ENCODE measurements at regions not wholly inside any gene's neighbourhood (a gene's known extent, or its start where the extent isn't known, plus 50 kb on each side); places are given as distances from the start of the nearest gene placed in this dataset.

GRCh38 chr4:96519291-96519690 is 679.4 kb downstream of the PDHA2 start:
- in situ Hi-C loops (cut with HindIII; ENCODE audit: low sequenced_read_pairs): no loop called here

DNA sequence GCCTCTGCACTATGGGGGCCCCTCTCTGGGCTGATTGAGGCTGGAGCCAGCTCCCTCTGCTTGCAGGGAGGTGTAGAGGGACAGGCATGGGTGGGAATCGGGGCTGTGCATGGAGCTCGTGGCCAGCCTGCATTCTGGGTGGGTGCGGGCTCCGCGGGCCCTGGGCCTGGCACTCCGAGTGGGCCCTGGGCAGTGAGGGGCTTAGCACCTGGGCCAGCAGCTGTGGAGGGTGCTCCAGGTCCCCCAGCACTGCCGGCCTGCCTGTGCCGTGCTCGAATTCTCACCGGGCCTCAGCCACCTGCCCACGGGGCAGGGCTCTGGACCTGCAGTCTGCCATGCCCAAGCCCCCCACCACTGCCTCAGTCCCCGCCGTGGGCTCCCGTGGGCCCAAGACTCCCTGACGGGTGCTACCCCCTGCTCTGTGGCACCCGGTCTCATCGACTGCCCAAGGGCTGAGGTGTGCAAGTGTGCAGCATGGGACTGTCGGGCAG is 681.2 kb downstream of the PDHA2 start:
- in situ Hi-C loops (cut with HindIII; ENCODE audit: low sequenced_read_pairs): no loop called here

- in situ Hi-C loops (cut with HindIII; ENCODE audit: low sequenced_read_pairs): no loop called here
Measured at GRCh38 chr4:96523611-96524010, 683.7 kb downstream of the PDHA2 start.

GRCh38 chr4:96524311-96524875 is 684.5 kb downstream of the PDHA2 start:
- in situ Hi-C loops (cut with HindIII; ENCODE audit: low sequenced_read_pairs): no loop called here

DNA sequence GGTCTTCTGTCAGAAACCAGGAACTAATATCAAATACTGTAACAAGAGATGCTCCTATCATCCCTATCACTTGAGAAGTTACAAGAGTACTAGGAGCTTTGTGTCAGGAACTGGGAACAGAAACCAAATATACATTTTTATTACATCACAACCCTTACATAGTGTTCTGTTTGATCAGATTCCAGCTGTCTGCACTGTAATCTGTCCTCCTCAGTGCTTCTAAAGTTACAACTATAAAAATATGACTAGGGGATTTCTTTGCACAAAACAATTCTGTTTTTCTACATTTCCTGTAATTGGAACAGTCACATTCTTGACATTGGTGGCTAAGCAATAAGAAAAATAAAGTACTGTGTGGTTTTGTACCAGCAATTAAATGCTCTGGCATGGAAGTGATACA is 686.0 kb downstream of the PDHA2 start:
- in situ Hi-C loops (cut with HindIII; ENCODE audit: low sequenced_read_pairs): no loop called here

GRCh38 chr4:96526625-96527024 is 686.7 kb downstream of the PDHA2 start:
- in situ Hi-C loops (cut with HindIII; ENCODE audit: low sequenced_read_pairs): no loop called here

DNA sequence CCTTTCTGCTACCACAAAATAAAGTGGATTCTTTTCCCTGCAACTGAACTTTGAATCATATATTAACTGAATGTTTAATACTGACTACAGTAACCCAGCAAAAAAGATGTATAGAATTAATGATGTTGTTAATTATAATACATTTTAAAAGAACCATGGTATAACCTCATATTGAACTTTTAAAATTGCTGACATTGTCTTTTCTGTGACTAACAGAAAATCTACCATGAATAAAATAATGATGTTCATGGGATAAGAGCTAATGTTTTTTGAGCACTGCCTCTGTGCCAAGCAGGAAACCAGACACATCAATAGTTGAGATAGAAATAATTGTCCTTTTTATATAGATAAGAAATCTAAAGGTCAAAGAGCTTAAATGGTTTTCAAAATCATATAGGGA is 691.9 kb downstream of the PDHA2 start:
- in situ Hi-C loops (cut with HindIII; ENCODE audit: low sequenced_read_pairs): no loop called here

GRCh38 chr4:96543346-96543745 is 703.5 kb downstream of the PDHA2 start:
- in situ Hi-C loops (cut with HindIII; ENCODE audit: low sequenced_read_pairs): no loop called here

- in situ Hi-C loops (cut with HindIII; ENCODE audit: low sequenced_read_pairs): no loop called here
Measured at GRCh38 chr4:96558466-96558865, 718.6 kb downstream of the PDHA2 start.

- in situ Hi-C loops (cut with HindIII; ENCODE audit: low sequenced_read_pairs): no loop called here
Measured at GRCh38 chr4:96566755-96567154, 726.9 kb downstream of the PDHA2 start.

GRCh38 chr4:96585304-96585703 is 745.4 kb downstream of the PDHA2 start:
- in situ Hi-C loops (cut with HindIII; ENCODE audit: low sequenced_read_pairs): no loop called here

- in situ Hi-C loops (cut with HindIII; ENCODE audit: low sequenced_read_pairs): no loop called here
Measured at GRCh38 chr4:96593422-96593821, 753.5 kb downstream of the PDHA2 start.

DNA sequence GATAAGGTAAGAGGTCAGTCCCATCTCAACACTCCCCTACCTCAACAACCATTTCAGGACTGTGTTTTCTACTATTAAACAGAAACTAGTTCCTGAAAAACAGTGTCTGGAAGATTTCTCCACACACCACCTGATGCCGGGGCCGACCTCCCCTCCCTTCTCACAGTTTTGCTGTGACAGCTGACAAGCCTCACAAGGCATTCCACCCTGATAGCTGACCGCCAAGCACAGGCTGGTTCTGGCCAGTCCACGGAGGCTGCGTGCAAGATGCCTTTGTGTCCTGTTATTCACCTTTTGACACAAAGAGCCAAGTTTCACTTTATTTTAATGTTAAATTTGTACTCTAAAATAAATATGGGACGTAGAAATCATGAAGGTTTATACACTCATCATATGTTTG is 758.6 kb downstream of the PDHA2 start:
- in situ Hi-C loops (cut with HindIII; ENCODE audit: low sequenced_read_pairs): no loop called here

- in situ Hi-C loops (cut with HindIII; ENCODE audit: low sequenced_read_pairs): no loop called here
Measured at GRCh38 chr4:96599752-96600151, 759.9 kb downstream of the PDHA2 start.

DNA sequence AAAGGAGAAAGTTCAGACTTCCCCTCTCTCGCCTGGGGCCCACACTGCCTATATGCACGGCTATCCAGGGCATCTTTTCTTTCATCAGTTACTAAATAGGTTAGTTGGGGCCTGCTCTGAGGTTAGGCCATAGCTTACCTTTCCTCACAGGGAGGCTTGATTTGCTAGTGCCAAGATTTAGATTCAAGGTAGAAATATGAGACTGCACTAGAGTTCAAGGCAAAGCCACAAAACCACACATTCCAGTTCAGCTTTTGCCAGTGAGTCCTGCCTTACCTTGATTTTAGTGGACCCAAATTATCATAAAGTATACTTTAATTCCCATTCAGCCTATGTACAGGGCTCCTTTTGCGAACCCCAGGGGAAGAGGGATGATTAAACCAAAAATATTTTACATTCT is 762.8 kb downstream of the PDHA2 start:
- in situ Hi-C loops (cut with HindIII; ENCODE audit: low sequenced_read_pairs): no loop called here

DNA sequence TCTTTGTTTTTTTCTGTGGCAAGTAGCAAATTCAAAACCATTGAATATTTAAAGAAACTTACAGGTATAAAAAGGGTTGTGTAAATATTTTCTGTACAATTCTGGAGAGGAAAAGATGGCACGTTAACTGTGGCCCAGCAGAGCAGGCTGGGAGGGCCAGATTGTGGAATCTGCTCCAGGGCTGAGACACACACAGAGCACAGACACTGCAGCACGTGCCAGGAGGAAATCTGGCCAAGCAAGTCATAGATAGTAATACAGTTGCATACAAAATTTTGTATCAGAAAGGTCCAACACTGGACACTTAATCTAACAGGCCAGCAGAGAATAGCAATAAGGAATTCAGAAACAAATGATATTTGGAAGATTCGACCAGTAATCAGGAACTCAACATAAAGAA is 763.7 kb downstream of the PDHA2 start:
- in situ Hi-C loops (cut with HindIII; ENCODE audit: low sequenced_read_pairs): no loop called here

DNA sequence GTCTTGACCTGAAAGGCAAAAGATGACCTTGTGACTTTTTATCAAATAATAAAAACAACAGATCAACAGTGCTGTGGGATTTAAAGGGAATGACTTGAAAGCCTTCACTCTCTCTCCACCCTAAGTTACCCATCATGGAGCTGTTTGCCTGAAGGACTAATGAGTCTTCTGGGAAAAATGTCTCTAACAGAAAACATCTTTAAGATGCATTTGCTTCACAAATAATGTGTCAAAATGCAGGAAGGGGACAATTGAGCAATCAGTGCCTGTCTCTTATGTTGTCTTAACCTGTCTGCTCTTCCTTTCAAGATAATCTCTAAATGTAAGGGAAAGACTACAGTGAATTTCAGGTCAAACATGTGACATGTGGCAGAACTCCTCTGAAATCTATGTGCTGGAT is 766.6 kb downstream of the PDHA2 start:
- in situ Hi-C loops (cut with HindIII; ENCODE audit: low sequenced_read_pairs): no loop called here

- in situ Hi-C loops (cut with HindIII; ENCODE audit: low sequenced_read_pairs): no loop called here
Measured at GRCh38 chr4:96626023-96626422, 786.1 kb downstream of the PDHA2 start.

GRCh38 chr4:96630839-96631238 is 790.9 kb downstream of the PDHA2 start:
- in situ Hi-C loops (cut with HindIII; ENCODE audit: low sequenced_read_pairs): no loop called here

- in situ Hi-C loops (cut with HindIII; ENCODE audit: low sequenced_read_pairs): no loop called here
Measured at GRCh38 chr4:96637971-96638412, 798.1 kb downstream of the PDHA2 start.

- in situ Hi-C loops (cut with HindIII; ENCODE audit: low sequenced_read_pairs): no loop called here
Measured at GRCh38 chr4:96639932-96640331, 800.0 kb downstream of the PDHA2 start.

DNA sequence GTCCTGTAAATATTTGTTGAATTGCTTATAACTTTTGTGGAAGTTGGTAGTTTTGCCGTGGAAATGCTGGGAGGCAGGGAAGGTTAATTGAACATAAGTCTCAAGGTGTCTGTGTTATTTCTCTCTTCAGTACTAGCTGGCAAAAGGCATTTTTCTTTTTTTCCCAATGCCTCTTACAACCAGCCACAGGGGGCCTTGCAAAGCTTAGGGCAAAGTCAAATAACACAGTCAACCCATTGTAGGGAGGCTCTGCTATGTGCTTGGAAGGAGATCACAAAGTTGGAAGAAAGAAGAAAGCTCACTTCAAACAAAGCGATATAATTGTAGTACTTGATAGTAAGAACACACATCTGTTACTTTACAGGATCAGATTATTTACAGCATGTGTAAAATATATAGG is 802.6 kb downstream of the PDHA2 start:
- in situ Hi-C loops (cut with HindIII; ENCODE audit: low sequenced_read_pairs): no loop called here

DNA sequence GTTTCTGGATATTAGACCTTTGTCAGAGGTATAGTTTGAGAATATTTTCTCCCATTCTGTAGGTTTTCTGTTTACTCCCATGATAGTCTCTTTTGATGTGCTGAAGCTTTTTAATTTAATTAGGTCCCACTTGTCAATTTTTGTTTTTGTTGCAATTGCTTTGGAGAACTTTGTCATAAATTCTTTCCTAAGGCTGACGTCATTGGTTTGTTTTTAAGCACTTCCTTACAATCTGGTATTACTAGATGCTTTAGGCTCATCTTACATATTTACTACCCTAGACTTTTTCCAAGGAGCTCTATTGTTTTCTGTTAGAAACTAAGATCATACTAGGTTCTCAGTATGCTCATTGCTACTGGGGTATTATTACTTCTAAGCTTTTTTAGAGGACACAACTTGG is 806.3 kb downstream of the PDHA2 start:
- in situ Hi-C loops (cut with HindIII; ENCODE audit: low sequenced_read_pairs): no loop called here
